ENCODE measurements at regions not wholly inside any gene's neighbourhood (a gene's known extent, or its start where the extent isn't known, plus 50 kb on each side); places are given as distances from the start of the nearest gene placed in this dataset.

DNA sequence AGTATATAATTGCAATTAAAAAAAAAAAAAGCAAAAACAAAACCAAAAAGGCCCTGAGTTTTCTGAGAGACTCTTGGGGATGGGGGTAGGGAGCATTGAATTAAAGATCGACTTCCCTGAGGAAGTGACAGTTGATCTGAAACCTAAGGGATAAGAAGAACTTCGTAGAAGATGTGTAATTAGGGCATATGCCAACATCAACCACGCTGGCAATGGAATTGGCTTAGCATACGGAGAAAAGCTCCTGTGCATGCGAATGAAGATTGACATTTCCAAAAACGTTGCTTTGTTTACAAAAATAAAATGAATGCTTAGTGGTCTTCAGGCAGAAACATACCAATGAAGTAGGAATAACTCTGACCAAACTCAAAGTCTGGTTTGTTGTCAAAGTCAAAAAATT, 307.6 kb upstream of the ZNF521 start:
- TF ChIP-seq, protein P1, sequence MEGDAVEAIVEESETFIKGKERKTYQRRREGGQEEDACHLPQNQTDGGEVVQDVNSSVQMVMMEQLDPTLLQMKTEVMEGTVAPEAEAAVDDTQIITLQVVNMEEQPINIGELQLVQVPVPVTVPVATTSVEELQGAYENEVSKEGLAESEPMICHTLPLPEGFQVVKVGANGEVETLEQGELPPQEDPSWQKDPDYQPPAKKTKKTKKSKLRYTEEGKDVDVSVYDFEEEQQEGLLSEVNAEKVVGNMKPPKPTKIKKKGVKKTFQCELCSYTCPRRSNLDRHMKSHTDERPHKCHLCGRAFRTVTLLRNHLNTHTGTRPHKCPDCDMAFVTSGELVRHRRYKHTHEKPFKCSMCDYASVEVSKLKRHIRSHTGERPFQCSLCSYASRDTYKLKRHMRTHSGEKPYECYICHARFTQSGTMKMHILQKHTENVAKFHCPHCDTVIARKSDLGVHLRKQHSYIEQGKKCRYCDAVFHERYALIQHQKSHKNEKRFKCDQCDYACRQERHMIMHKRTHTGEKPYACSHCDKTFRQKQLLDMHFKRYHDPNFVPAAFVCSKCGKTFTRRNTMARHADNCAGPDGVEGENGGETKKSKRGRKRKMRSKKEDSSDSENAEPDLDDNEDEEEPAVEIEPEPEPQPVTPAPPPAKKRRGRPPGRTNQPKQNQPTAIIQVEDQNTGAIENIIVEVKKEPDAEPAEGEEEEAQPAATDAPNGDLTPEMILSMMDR (IDR thresholded peaks at IDR 0.05): no peak
- TF ChIP-seq POLR2AphosphoS5 (IDR thresholded peaks at IDR 0.05): no peak
